H9 (cell line): ENCODE measurements at regions not wholly inside any gene's neighbourhood (a gene's known extent, or its start where the extent isn't known, plus 50 kb on each side); places are given as distances from the start of the nearest gene placed in this dataset.

ENCODE experiments used
- DNase-seq: peaks from one replicate; pipeline ENCODE4 v3.0.0-alpha.2; 2017
- H2AFZ ChIP-seq: one replicate; pipeline ENCODE4 v1.6.1; 2013; ENCODE audit warnings: mild to moderate bottlenecking, low read length, control low read depth, moderate library complexity
- H2AK5ac ChIP-seq: 2 replicates; pipeline ENCODE4 v1.6.1; 2013; ENCODE audit warnings: low read length, control low read depth, mixed read lengths; ENCODE audit not compliant: insufficient read length
- H2BK120ac ChIP-seq: one replicate; pipeline ENCODE4 v1.6.1; 2013; ENCODE audit warnings: low read depth, mild to moderate bottlenecking, low read length, control low read depth, inconsistent platforms; ENCODE audit not compliant: poor library complexity, severe bottlenecking
- H2BK12ac ChIP-seq: 2 replicates; pipeline ENCODE4 v1.6.1; 2013; ENCODE audit warnings: low read length, control low read depth, mixed read lengths, low read depth; ENCODE audit not compliant: insufficient read length
- H2BK15ac ChIP-seq: 2 replicates; pipeline ENCODE4 v1.6.1; 2013; ENCODE audit warnings: low read depth, low read length, control low read depth
- H2BK20ac ChIP-seq: one replicate; pipeline ENCODE4 v1.6.1; 2013; ENCODE audit warnings: low read depth, mild to moderate bottlenecking, low read length, control low read depth, inconsistent platforms; ENCODE audit not compliant: poor library complexity, severe bottlenecking
- H2BK5ac ChIP-seq: 2 replicates; pipeline ENCODE4 v1.6.1; 2013; ENCODE audit warnings: low read length, control low read depth, mixed read lengths; ENCODE audit not compliant: insufficient read length
- H3K14ac ChIP-seq: 2 replicates; pipeline ENCODE4 v1.6.1; 2013; ENCODE audit warnings: low read length, control low read depth; ENCODE audit not compliant: insufficient read depth
- H3K18ac ChIP-seq: 2 replicates; pipeline ENCODE4 v1.6.1; 2013; ENCODE audit warnings: low read depth, mild to moderate bottlenecking, mixed read lengths, low read length, control low read depth; ENCODE audit not compliant: insufficient read length
- H3K23ac ChIP-seq: 2 replicates; pipeline ENCODE4 v1.6.1; 2013; ENCODE audit warnings: low read length, control low read depth, mixed read lengths, low read depth; ENCODE audit not compliant: insufficient read length
- H3K23me2 ChIP-seq: 2 replicates; pipeline ENCODE4 v1.6.1; 2013; ENCODE audit warnings: low read depth, mild to moderate bottlenecking, mixed read lengths, low read length, control low read depth; ENCODE audit not compliant: insufficient read length, poor library complexity, severe bottlenecking
- H3K27ac ChIP-seq: 2 replicates; pipeline ENCODE4 v1.5.1; 2013; ENCODE audit warnings: low read length, control low read depth, mixed read lengths, low read depth; ENCODE audit not compliant: insufficient read length
- H3K27me3 ChIP-seq: 2 replicates; pipeline ENCODE4 v1.6.1; 2013; ENCODE audit warnings: low read length, control low read depth, inconsistent platforms; ENCODE audit not compliant: insufficient read depth
- H3K4ac ChIP-seq: 2 replicates; pipeline ENCODE4 v1.6.1; 2013; ENCODE audit warnings: low read depth, mild to moderate bottlenecking, control low read depth, inconsistent platforms, low read length, moderate library complexity
- H3K4me1 ChIP-seq: 2 replicates; pipeline ENCODE4 v1.6.1; 2013; ENCODE audit warnings: low read length, control low read depth, inconsistent platforms; ENCODE audit not compliant: insufficient read depth
- H3K4me2 ChIP-seq: 2 replicates; pipeline ENCODE4 v1.6.1; 2013; ENCODE audit warnings: low read length, control low read depth, mixed read lengths; ENCODE audit not compliant: insufficient read length, insufficient read depth
- H3K56ac ChIP-seq: 2 replicates; pipeline ENCODE4 v1.6.1; 2013; ENCODE audit warnings: low read depth, mild to moderate bottlenecking, mixed read lengths, low read length, control low read depth; ENCODE audit not compliant: insufficient read length
- H3K79me1 ChIP-seq: 2 replicates; pipeline ENCODE4 v1.6.1; 2013; ENCODE audit warnings: low read depth, mild to moderate bottlenecking, moderate library complexity, low read length, control low read depth, inconsistent platforms; ENCODE audit not compliant: insufficient read depth, poor library complexity, severe bottlenecking
- H3K79me2 ChIP-seq: 2 replicates; pipeline ENCODE4 v1.6.1; 2013; ENCODE audit warnings: low read length, control low read depth, inconsistent platforms; ENCODE audit not compliant: insufficient read depth
- H3K9ac ChIP-seq: 2 replicates; pipeline ENCODE4 v1.6.1; 2013; ENCODE audit warnings: low read length, control low read depth, mixed read lengths; ENCODE audit not compliant: insufficient read length; ENCODE audit errors: extremely low read depth
- H3K9me3 ChIP-seq: one replicate; pipeline ENCODE4 v1.6.1; 2013; ENCODE audit warnings: low read depth, low read length, inconsistent platforms; ENCODE audit not compliant: control insufficient read depth
- H3T11ph ChIP-seq: one replicate; pipeline ENCODE4 v1.6.1; 2013; ENCODE audit warnings: mild to moderate bottlenecking, low read length, control low read depth, inconsistent platforms
- H4K20me1 ChIP-seq: one replicate; pipeline ENCODE4 v1.6.1; 2013; ENCODE audit not compliant: control insufficient read depth, insufficient read length, insufficient read depth
- H4K5ac ChIP-seq: 2 replicates; pipeline ENCODE4 v1.6.1; 2013; ENCODE audit warnings: low read depth, mild to moderate bottlenecking, mixed read lengths, low read length, control low read depth; ENCODE audit not compliant: insufficient read length
- H4K8ac ChIP-seq: replicated peaks from 2 replicates; pipeline ENCODE4 v1.6.1; 2013; ENCODE audit warnings: low read length, control low read depth, mixed read lengths, low read depth; ENCODE audit not compliant: insufficient read length
- H4K91ac ChIP-seq: 2 replicates; pipeline ENCODE4 v1.6.1; 2013; ENCODE audit warnings: low read depth, mild to moderate bottlenecking, moderate library complexity, mixed read lengths, low read length, control low read depth; ENCODE audit not compliant: insufficient read length
- H3K27ac Mint-ChIP-seq, 3 experiments: 2 replicates in 2 of 3; 3 replicates in 1 of 3; pipeline ENCODE4 v1.8.0; 2020 to 2021; ENCODE audit warnings: mixed read lengths in 3 of 3, mild to moderate bottlenecking in 1 of 3, moderate library complexity in 1 of 3
- H3K27me3 Mint-ChIP-seq: 2 replicates; pipeline ENCODE4 v1.8.0; 2021; ENCODE audit warnings: low read depth, mild to moderate bottlenecking, moderate library complexity, mixed read lengths
- H3K36me3 Mint-ChIP-seq, 3 experiments: 2 replicates in 2 of 3; 3 replicates in 1 of 3; pipeline ENCODE4 v1.8.0; 2020 to 2021; ENCODE audit warnings: low read depth in 3 of 3, mixed read lengths in 3 of 3; ENCODE audit not compliant: insufficient read depth in 1 of 3
- H3K4me1 Mint-ChIP-seq, 2 experiments: 2 replicates each; pipeline ENCODE4 v1.8.0; 2020; ENCODE audit warnings: mixed read lengths in 2 of 2
- H3K4me3 Mint-ChIP-seq, 2 experiments: 2 replicates in 1 of 2; 3 replicates in 1 of 2; pipeline ENCODE4 v1.8.0; 2020 to 2021; ENCODE audit warnings: mild to moderate bottlenecking in 2 of 2, mixed read lengths in 2 of 2, moderate library complexity in 1 of 2
- H3K9me3 Mint-ChIP-seq, 2 experiments: 2 replicates in 1 of 2; 3 replicates in 1 of 2; pipeline ENCODE4 v1.8.0; 2020; ENCODE audit warnings: mild to moderate bottlenecking in 2 of 2, mixed read lengths in 2 of 2, moderate library complexity in 1 of 2
- WGBS: extraction: QIAGEN DNeasy Blood & Tissue Kit; methylation state at CpG from one replicate; pipeline ENCODE4 v1.1.7; 2013; ENCODE audit warnings: missing lambda C conversion rate, low lambda C conversion rate, mixed read lengths; ENCODE audit not compliant: insufficient read length; ENCODE audit errors: extremely low coverage; 5-methylcytosine and 5-hydroxymethylcytosine counted together
- TF ChIP-seq, protein P1 (sequence below): fragments of 200-600 bp; sonication (generic); conservative IDR thresholded peaks from 3 replicates; pipeline ENCODE4 v1.8.0; 2021; ENCODE audit warnings: antibody characterized with exemption, mild to moderate bottlenecking

DNA sequence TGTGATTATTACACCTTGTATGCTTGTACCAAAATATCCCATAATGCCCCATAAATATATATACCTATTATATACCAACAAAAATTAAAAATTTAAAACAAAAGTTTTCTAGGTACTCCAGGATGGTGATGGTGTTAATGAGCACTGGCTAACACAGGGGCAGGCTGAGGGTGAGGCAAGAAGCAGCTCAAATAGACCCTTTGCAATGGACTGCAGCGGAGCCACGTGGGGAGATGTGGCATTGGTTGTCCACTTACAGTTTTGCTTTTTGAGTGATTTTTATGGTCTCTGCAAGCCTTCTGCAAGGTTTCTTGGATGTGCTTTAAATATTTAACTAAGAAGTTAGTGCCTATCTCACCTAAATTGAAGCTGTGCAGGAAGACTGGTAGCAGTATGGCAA lies 132.9 kb downstream of the RAP2A start:
- no peak overlapping the region for H2BK120ac ChIP-seq
- no peak overlapping the region for H4K5ac ChIP-seq
- no peak overlapping the region for H3K23ac ChIP-seq
- no peak overlapping the region for H2BK20ac ChIP-seq
- H3K79me1 ChIP-seq: no peaks in the 10 kb centered on the region
- no peak overlapping the region for H2AK5ac ChIP-seq
- H3K14ac ChIP-seq: no peak overlapping the region
- no peaks in the 10 kb centered on the region for H4K20me1 ChIP-seq
- no peak overlapping the region for H4K91ac ChIP-seq
- no peaks in the 10 kb centered on the region for H3K79me2 ChIP-seq
- H4K8ac ChIP-seq: no peak overlapping the region
- no peak overlapping the region for H2AFZ ChIP-seq
- Mint-ChIP-seq H3K27ac (no peak overlapping the region), H3K9me3 (no peaks in the 10 kb centered on the region), H3K36me3 (no peaks in the 10 kb centered on the region), H3K4me1 (peaks cover 30 to 33% of the 10 kb centered on the region in 2 experiments), H3K4me3 (no peak overlapping the region), H3K27me3 (no peaks in the 10 kb centered on the region; the same call in 1 of the 2 replicates)
- peaks cover 4% of the 10 kb centered on the region; the same call in 1 of the 2 replicates for H3K4me1 ChIP-seq
- H3K23me2 ChIP-seq: no peaks in the 10 kb centered on the region
- H3K18ac ChIP-seq: no peak overlapping the region
- TF ChIP-seq, protein P1, sequence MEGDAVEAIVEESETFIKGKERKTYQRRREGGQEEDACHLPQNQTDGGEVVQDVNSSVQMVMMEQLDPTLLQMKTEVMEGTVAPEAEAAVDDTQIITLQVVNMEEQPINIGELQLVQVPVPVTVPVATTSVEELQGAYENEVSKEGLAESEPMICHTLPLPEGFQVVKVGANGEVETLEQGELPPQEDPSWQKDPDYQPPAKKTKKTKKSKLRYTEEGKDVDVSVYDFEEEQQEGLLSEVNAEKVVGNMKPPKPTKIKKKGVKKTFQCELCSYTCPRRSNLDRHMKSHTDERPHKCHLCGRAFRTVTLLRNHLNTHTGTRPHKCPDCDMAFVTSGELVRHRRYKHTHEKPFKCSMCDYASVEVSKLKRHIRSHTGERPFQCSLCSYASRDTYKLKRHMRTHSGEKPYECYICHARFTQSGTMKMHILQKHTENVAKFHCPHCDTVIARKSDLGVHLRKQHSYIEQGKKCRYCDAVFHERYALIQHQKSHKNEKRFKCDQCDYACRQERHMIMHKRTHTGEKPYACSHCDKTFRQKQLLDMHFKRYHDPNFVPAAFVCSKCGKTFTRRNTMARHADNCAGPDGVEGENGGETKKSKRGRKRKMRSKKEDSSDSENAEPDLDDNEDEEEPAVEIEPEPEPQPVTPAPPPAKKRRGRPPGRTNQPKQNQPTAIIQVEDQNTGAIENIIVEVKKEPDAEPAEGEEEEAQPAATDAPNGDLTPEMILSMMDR: no peak
- no peaks in the 10 kb centered on the region for H3K27me3 ChIP-seq
- H3K4me2 ChIP-seq: no peak overlapping the region
- H2BK12ac ChIP-seq: no peak overlapping the region
- WGBS: no CpG with 5 or more reads among the region's 2 CpGs
- no peak overlapping the region for H3K9ac ChIP-seq
- H3K4ac ChIP-seq: no peak overlapping the region
- no peak overlapping the region for H2BK15ac ChIP-seq
- H3K9me3 ChIP-seq: no peaks in the 10 kb centered on the region
- no peak for DNase-seq
- H3T11ph ChIP-seq: no peak overlapping the region
- H2BK5ac ChIP-seq: no peak overlapping the region
- no peak overlapping the region for H3K56ac ChIP-seq
- no peak overlapping the region for H3K27ac ChIP-seq
